Stimulated activated CD4-positive, alpha-beta T cell treated with anti-CD3 and anti-CD28 coated beads, TNF-alpha, amount 100 ng/mL, for 4 hours (primary cell): ENCODE measurements at regions not wholly inside any gene's neighbourhood (a gene's known extent, or its start where the extent isn't known, plus 50 kb on each side); places are given as distances from the start of the nearest gene placed in this dataset.
"Not testable (repeated sequence)": the region's sequence is repeated elsewhere in the genome, so short reads cannot be mapped to it uniquely, and the experiment has no call there.

ENCODE experiments used
- DNase-seq, 3 experiments: peaks; one replicate each; pipeline ENCODE4 v3.0.0-alpha.2; 2020; ENCODE audit warnings: low read depth in 3 of 3

DNA sequence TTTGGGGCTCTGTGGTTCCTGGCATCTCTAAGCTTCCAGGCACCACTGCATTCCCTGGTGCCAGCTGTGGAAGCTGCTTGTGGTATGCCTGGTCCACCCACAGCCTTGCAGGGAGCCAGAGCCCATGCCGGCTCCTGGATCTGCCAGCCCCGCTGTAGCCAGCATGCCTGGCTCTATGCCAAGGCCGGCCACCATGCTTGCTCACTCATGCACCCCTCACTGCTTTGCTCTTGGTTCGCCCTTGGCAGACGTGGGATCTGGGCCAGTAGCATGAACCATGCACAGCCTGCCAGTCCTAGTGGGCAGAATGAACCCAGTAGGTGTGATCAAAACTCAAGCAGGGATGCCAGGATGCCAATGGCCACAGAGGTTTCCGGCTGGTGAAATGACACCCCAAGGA is 634.2 kb upstream of the TMEFF2 start:
- no peak for DNase-seq

DNA sequence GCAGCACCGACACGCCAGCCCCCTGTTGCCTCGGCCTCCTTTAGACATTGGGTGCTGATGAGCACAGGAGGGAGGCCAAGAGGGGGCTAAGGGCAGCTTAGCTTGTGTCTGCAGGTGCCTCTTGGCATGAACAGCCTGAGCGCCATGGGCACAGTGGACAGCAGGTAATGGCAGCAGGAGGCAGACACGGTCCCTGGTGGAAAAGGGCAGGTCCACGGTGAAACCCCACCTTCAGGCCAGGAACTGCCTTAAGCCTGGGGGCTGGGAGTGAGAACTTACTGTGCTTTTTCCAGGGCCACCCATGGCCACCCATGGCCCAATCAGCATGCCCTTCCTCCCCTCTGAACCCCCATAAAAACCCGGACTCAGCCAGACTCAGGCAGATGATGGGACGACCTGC is 633.4 kb upstream of the TMEFF2 start:
- no peak for DNase-seq

DNA sequence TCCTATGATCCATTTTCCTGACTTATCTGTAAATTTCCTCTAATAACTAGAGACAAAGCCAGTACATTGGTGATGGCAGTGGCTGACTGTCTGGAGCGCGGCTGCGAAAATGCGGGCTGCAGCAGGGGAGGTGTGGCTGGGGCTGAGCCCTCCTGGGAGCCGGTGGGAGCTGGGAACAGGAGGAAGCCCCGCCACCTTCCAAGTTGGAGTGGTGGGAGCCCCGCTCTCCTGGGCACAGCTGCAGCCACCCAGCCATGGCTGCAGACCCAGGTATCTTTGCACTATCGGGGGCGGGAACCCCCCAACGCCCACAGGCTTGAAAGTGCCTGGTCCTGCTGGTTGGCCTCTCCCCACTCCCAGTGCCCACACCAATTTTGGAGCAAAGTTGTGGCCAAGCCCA is 633.0 kb upstream of the TMEFF2 start:
- DNase-seq, result no peak

DNA sequence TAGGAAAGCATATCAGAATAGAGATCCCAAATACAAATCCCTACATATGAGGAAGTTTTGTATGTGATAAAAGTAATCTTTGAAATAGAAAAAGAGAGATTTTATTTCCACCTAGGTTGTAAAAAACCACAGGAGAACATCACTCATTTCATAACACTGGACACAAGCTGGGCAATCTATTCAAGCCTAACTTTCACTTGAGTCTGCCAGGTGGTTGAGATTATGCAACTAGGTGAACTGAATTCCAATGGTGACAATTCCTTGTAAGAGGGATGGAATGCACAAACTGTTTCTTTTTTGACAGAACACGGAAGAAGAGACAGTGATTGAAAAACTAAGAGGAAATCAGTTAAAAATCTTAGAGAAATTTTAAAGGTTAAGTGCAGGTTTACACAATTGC is 619.6 kb upstream of the TMEFF2 start:
- DNase-seq, result no peak

DNA sequence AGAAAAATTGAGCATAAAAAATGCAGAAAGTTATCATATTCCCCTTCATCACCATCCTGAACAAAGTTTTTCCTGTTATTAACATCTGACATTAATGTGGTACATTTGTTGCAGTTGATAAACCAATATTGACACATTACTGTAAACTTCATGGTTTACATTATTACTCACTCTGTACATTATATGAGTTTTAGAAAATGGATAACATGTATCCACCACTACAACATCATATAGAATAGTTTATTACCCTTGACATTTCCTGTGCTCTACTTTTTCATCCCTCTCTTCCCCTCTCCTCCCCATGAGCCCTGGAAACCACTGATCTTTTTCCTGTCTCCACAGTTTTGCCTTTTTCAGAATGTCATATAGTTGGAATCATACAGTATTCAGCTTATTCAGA is 618.6 kb upstream of the TMEFF2 start:
- no peak for DNase-seq

DNA sequence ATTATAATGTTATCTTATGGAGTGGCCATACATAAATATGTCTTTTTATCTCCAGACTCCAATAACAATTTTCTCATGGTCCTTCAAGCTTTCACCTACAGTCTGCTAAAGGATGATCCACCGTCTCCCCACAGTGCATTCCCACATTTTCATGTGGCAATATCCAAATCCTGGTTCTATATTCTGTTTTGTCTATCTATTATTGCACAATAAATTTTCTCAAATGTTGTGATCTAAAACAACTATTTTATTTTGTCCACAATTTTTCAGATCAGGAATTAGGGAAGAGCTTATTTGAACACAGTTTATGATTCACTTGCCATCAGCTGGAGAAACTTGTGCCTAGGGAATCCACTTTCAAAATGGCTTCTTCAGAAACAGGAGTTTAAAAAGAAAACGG is 614.4 kb upstream of the TMEFF2 start:
- DNase-seq, result no peak

DNA sequence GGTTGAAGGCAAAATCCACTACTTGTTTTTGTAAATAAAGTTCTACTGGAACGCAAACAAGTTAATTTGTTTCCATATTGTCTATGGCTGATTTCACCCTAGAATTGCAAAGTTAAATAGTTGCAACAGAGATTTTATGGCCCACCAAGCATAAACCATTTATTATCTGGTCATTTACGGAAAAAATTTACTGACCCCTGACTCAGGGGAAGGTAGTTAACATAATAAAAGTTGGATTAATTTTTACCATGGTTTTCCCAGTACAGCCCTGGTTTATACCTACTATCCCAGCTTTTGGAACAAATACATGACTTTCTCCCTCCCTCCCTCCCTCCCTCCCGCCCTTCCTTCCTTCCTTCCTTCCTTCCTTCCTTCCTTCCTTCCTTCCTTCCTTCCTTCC is 588.9 kb upstream of the TMEFF2 start:
- DNase-seq, result no peak

DNA sequence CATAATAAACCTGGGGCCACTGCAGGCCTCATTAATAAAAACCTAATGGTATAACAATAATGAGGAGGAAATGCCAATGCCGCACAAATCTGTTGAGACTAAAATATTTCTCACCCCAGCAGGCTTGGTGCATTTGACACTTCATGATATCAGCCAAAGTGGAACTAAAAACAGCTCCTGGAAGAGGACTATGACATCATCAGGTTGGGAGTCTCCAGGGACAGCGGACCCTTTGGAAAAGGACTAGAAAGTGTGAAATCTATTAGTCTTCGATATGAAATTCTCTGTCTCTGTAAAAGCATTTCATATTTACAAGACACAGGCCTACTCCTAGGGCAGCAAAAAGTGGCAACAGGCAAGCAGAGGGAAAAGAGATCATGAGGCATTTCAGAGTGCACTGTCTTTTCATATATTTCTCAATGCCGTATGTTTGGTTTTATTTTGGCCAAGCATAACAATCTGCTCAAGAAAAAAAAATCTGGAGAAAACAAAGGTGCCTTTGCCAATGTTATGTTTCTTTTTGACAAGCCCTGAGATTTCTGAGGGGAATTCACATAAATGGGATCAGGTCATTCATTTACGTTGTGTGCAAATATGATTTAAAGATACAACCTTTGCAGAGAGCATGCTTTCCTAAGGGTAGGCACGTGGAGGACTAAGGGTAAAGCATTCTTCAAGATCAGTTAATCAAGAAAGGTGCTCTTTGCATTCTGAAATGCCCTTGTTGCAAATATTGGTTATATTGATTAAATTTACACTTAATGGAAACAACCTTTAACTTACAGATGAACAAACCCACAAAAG is 580.9 kb upstream of the TMEFF2 start:
- no peak for DNase-seq

DNA sequence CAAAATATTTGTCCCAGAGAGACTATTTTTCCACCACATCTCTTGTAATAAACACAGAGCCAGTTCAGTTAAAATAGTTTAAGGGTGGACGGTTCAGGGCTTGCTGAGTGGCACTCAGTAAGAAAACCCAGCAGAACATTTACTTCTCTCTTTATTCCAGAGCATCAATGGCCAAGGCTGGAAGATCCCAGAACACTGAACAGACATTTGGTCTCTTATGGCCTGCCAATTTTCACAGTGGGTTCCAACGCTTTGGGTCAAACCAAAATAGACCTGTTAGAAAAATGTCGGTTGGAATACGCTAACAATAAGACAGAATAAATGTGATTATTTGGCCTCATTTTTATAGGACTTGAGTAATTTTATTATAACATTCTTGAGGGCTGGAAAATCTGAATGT is 580.3 kb upstream of the TMEFF2 start:
- no peak for DNase-seq

DNA sequence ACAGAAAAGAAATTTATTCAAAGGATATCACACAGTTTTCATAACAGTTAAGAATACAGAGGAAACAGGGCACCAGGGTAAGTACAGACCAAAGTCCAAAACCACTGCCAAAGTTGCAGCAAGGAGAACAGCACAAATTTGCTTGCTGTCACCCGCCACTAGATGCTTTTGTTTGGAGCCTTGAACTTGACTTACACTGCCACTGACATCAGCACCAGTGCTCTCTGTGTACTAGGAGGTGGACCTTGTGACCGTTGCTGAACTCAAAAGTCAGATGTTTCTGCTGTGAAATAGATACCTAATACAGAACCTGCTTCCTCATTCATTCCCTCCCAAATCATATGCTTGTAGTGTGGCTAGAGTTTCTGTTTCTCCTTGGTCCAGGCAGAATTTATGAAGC is 578.3 kb upstream of the TMEFF2 start:
- DNase-seq, result no peak

DNA sequence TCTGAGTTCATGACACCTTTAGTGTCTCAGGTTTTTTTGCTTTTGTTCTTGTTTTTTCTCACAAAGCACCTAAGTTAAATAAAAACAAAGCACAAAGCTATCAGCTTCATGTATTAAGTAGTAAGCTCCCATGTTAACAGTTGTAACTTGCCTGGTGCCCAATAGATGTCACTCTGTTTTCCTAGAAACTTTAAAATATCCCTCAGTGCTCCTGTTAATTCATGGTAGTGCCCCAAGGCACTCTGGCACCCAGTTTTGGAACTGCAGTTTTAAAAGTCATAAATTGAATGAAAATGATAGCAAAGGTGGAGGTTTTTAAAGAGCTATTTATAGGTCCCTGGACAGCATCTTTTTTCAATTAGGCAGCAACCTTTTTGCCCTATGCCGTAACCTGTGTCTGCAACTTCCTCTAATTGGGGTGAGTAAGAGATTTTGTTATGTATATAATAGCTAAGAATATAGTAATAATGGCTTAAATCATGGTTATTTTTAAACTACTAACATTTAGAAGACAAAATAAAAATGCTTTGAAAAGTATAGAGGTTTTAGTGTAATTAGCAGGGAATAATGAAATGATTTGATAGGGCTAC is 555.0 kb upstream of the TMEFF2 start:
- DNase-seq, result no peak

DNA sequence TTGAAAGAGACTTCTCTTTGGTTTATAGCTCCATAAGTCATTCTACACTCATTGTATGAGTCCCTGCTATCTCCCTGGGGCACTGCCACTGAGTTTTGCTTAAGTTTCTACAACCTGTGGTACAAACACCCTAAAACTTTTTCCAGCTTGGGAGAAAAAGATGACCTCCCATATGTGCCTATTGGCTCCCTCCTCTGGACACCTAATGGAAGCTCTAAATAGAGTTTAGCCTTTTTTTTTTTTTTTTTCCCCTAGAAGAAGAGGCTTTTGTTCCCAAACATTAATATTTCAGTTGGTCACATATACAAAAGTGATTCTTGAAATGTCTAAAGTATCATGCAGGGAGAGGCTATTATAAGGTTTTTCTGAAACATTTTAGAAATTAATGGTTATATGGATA is 547.2 kb upstream of the TMEFF2 start:
- DNase-seq, result no peak

DNA sequence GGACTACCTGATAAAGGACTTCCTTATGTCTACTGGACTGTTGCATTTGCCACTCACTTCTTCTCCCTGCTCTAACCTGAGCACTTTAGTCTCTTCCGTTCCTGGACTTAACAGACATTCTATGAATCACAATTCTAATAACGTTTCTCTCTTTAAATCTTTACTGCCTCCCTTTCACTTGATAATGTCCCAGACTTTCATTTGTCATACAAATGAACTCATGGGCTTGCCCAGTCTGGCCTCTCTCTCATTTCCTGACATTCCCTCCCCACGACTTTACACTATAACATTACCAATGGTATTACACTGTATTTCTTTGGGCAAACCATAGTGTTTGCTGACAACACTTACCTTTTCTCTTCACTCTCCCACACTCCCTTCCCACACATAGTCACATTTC is 540.7 kb upstream of the TMEFF2 start:
- no peak for DNase-seq

DNA sequence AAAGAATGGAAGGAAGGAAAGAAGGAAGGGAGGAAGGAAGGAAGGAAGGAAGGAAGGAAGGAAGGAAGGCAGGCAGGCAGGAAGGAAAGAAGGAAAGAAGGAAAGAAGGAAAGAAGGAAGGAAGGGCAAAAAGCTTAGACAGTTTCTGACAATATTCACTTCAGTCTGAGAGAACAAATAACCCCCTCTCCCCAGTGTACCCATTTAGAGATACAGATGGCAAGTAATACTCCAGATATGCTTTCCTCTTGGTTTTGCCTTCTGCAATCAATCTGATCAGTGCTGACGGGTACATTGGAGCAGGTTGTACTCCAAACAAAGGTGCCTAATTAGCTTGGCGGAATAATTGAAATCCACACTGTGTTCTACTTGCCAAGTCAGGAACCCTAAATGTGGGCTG is 534.6 kb upstream of the TMEFF2 start:
- DNase-seq, result no peak

DNA sequence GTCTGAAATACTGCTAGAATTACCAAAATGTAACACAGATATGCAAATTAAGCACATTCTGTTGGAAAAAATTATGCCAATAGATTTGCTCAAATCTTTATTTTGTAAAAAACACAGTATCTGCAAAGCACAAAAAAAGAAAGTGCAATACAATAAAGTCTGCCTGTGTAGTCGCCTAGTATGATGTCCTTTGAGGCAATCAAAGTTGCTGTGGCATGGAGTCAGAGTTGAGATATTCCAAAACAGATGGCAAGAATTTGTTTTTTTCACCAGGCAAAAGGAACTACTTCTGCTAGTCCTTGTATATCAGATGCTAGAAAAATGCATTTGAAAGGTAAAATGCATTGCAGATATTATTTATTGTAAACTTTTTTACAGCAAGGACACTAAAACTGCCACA is 531.3 kb upstream of the TMEFF2 start:
- no peak for DNase-seq

DNA sequence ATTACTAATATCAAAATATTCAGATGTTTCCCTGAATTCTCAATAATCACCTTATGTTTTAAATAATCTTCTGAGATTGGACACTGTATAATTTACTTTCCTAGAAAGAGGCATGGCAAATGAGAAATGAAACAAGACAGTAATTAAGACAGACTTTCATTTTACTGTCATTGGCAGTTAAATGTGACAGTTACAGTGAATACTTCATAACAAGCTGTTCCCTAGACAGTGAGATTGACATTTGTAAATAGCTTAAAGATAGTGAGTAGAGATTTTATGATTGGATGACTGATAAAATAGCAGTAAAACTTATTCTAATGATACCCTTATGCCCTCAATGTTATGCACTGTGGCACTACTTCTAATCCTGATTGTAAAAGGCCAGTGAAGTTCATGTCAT is 524.9 kb upstream of the TMEFF2 start:
- no peak for DNase-seq

DNA sequence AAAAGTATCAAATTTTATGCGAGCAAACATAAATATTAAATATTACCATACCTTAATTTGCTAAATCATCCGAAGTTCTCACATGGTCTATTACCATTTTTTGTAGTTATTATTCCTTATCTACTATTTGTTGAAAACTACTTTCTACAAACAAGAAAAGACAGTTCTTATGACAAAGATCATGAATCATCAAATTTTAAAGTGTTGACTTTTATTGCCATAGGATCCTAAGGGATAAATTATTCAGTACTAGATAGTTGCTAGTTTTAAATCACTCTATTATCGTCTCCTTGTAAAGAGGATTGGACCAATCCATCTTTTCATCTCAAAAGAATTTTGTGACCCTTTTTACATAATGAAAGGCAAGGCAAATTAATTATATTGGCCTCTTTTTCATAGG is 523.6 kb upstream of the TMEFF2 start:
- DNase-seq, result no peak

DNA sequence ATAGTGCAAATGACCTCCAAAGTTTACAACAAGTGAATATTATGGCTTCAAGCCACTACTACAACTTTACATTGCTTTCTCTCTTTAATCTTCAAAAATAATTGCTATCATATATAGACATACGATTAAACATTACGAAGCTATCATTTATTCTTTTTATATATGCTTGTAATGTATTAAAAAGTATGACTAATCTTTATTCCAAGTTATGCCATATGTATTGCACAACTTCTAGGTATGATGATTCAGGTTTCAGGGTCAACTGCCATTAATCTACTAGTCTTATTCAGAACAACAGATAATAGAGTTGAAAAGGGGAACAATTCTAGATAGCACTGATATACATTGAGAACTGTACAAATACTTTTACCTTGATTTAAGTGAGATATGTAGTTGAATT is 506.2 kb upstream of the TMEFF2 start:
- no peak for DNase-seq

DNA sequence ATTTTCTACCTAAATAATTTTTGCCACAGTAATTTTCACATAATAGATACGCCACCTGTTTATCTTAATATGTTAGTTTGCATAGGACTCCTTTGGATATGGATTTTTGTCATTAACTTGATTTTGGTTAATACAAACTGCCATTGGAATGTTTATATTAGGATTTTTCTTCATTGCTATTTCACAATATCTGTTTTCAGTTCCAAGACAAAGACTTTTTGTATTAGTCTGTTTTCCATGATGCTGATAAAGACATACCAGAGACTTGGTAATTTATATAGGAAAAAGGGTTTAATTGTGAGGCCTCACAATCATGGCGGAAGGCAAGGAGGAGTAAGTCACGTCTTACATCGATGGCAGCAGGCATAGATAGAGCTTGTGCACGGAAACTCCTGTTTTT is 503.1 kb upstream of the TMEFF2 start:
- no peak for DNase-seq

DNA sequence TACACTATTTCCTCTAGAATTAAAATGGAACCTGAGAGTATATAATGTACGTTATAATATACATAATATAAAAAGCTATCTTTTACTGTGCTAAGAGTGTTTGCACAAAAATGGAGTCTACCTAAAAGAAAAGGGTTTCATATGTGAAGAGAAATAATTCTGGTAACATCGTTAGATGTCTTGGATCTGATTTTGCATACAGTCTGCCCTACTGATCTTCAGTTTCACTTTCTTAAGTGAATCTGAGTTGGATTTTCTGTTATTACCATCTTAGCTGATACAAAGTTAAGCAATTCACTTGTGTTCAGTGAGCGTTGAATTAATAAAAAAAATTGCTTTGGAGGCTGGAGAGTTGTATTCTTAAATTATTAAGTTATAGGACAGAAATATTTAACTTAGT is 502.1 kb upstream of the TMEFF2 start:
- no peak for DNase-seq

DNA sequence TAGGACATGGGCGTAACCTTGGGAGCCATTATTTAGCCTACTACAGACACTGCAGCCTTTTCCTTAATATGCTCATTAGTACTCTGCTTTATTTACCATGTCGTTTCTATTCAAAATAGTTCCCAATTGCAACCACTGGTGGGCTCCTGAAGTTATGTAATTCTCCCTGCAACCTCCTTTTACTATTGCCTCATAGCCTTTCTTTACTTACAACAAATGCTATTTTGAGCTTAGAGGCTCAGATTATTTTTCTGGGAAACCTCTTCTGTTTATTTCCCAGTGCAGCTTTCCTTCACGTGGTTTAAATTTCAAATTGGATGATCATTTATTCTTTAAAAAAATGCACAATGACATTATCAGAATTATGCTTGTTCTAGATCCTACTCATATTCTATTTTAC is 492.3 kb upstream of the TMEFF2 start:
- no peak for DNase-seq

DNA sequence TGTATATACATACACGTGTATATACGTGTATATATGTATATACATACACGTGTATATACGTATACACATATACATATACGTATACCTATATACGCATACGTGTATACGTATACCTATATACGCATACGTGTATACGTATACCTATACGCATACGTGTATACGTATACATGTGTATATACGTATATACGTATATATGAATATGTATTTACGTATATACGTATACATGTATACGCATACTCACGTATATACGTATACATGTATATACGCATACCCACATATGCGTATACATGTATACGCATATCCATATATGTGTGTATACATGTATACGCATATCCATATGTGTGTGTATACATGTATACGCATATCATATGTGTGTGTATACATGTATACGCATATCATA is 487.8 kb upstream of the TMEFF2 start:
- DNase-seq, result not testable (repeated sequence)

DNA sequence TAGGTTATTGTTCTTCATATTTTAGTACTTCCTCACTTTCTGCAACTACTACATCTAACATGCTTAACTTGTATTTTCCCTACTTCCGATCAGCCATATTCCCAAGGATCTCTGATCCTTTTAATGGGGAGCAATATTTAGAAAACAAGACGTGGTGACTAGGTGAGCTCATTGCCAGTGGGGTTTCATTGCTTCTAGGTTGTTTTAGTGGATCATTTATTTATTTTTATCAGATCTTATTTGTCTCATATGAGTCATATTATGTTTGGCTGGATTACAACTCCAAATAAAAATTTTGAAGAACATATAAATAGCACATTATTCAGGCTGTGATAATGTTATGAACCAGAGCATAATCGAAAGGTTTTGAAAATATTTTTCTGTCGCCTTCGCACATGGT is 480.9 kb upstream of the TMEFF2 start:
- no peak for DNase-seq

DNA sequence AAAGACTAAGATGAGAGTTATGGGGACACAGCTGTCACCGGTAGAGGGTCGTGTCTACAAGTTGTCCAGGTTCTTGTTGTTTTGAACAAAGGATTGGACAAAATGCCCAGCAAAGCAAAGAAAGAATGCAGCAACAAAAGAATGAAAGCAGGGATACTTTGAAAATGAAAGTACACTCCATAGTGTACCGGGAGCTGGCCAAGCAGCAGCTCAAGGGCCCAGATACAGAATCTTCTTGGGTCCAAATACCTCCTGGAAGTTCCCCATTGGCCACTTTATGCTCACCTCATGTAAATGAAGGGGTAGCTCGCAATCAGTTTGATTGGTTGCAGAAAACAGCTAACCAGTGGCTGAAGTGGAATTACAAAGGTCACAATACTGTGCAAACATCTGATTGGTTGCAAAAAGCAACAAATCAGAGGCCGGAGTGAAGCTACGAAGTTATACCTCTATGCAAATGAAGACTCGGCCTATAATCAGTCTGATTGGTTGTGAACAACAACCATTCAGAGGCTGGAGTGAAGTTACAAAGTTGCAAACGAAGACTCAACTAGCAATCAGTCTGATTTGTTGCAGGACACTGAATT is 474.9 kb upstream of the TMEFF2 start:
- no peak for DNase-seq
